ENCODE measurements at regions not wholly inside any gene's neighbourhood (a gene's known extent, or its start where the extent isn't known, plus 50 kb on each side); places are given as distances from the start of the nearest gene placed in this dataset.

- CTCF ChIA-PET (ENCODE audit: low intra/inter-chr PET ratio, low total read pairs), result no interaction called here
- BruUV-seq (replicated peaks), result no TSS peak
These were observed 65.7 kb downstream of the UNC5CL start for GRCh38 chr6:40973304-40973703.

More at GRCh38 chr6:40973304-40973703, 65.7 kb downstream of the UNC5CL start:
- no peaks in the 10 kb centered on the region for H4K20me1 ChIP-seq (ENCODE audit: insufficient read depth, low read length)
- no peak overlapping the region for H3K4me2 ChIP-seq (ENCODE audit: low read depth, low read length)
- no peaks in the 10 kb centered on the region for H3K79me2 ChIP-seq (ENCODE audit: insufficient read depth, low read length)
- no peak overlapping the region for H3K27ac ChIP-seq (ENCODE audit: extremely low read length, insufficient read depth, low read length)
- TF ChIP-seq ZNF232 (CRISPR knock-in tag; IDR thresholded peaks at IDR 0.05; ENCODE audit: borderline replicate concordance), result no peak
- no peak for TF ChIP-seq EP300 (IDR thresholded peaks at IDR 0.05; ENCODE audit: low read depth in 2 of 2, low read length in 2 of 2)
- TF ChIP-seq EP300 (CRISPR knock-in tag; IDR thresholded peaks at IDR 0.05; ENCODE audit: borderline replicate concordance), result no peak
- no peak for TF ChIP-seq RNF2 (conservative IDR thresholded peaks at IDR 0.05; ENCODE audit: low read depth)
- TF ChIP-seq, protein P1, sequence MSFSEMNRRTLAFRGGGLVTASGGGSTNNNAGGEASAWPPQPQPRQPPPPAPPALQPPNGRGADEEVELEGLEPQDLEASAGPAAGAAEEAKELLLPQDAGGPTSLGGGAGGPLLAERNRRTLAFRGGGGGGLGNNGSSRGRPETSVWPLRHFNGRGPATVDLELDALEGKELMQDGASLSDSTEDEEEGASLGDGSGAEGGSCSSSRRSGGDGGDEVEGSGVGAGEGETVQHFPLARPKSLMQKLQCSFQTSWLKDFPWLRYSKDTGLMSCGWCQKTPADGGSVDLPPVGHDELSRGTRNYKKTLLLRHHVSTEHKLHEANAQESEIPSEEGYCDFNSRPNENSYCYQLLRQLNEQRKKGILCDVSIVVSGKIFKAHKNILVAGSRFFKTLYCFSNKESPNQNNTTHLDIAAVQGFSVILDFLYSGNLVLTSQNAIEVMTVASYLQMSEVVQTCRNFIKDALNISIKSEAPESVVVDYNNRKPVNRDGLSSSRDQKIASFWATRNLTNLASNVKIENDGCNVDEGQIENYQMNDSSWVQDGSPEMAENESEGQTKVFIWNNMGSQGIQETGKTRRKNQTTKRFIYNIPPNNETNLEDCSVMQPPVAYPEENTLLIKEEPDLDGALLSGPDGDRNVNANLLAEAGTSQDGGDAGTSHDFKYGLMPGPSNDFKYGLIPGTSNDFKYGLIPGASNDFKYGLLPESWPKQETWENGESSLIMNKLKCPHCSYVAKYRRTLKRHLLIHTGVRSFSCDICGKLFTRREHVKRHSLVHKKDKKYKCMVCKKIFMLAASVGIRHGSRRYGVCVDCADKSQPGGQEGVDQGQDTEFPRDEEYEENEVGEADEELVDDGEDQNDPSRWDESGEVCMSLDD (CRISPR knock-in tag; IDR thresholded peaks at IDR 0.05; ENCODE audit: borderline replicate concordance), result no peak
- TF ChIP-seq EED (CRISPR knock-in tag; IDR thresholded peaks at IDR 0.05), result no peak
- TF ChIP-seq POGZ (CRISPR knock-in tag; IDR thresholded peaks at IDR 0.05), result no peak
- no peak for TF ChIP-seq RBM39 (IDR thresholded peaks at IDR 0.05; ENCODE audit: low read depth, low read length, poor library complexity, severe bottlenecking)
- TF ChIP-seq, protein P2, sequence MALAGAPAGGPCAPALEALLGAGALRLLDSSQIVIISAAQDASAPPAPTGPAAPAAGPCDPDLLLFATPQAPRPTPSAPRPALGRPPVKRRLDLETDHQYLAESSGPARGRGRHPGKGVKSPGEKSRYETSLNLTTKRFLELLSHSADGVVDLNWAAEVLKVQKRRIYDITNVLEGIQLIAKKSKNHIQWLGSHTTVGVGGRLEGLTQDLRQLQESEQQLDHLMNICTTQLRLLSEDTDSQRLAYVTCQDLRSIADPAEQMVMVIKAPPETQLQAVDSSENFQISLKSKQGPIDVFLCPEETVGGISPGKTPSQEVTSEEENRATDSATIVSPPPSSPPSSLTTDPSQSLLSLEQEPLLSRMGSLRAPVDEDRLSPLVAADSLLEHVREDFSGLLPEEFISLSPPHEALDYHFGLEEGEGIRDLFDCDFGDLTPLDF (CRISPR knock-in tag; IDR thresholded peaks at IDR 0.05), result no peak
- TF ChIP-seq, protein P3, sequence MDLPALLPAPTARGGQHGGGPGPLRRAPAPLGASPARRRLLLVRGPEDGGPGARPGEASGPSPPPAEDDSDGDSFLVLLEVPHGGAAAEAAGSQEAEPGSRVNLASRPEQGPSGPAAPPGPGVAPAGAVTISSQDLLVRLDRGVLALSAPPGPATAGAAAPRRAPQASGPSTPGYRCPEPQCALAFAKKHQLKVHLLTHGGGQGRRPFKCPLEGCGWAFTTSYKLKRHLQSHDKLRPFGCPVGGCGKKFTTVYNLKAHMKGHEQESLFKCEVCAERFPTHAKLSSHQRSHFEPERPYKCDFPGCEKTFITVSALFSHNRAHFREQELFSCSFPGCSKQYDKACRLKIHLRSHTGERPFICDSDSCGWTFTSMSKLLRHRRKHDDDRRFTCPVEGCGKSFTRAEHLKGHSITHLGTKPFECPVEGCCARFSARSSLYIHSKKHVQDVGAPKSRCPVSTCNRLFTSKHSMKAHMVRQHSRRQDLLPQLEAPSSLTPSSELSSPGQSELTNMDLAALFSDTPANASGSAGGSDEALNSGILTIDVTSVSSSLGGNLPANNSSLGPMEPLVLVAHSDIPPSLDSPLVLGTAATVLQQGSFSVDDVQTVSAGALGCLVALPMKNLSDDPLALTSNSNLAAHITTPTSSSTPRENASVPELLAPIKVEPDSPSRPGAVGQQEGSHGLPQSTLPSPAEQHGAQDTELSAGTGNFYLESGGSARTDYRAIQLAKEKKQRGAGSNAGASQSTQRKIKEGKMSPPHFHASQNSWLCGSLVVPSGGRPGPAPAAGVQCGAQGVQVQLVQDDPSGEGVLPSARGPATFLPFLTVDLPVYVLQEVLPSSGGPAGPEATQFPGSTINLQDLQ (CRISPR knock-in tag; IDR thresholded peaks at IDR 0.05), result no peak
- TF ChIP-seq, protein P4, sequence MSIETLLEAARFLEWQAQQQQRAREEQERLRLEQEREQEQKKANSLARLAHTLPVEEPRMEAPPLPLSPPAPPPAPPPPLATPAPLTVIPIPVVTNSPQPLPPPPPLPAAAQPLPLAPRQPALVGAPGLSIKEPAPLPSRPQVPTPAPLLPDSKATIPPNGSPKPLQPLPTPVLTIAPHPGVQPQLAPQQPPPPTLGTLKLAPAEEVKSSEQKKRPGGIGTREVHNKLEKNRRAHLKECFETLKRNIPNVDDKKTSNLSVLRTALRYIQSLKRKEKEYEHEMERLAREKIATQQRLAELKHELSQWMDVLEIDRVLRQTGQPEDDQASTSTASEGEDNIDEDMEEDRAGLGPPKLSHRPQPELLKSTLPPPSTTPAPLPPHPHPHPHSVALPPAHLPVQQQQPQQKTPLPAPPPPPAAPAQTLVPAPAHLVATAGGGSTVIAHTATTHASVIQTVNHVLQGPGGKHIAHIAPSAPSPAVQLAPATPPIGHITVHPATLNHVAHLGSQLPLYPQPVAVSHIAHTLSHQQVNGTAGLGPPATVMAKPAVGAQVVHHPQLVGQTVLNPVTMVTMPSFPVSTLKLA (IDR thresholded peaks at IDR 0.05), result peak; percentile 92
- 0 out of 2 replicates have a peak, but pooled peaks have one; percentile 1 for TF ChIP-seq KLF6 (CRISPR knock-in tag; IDR thresholded peaks at IDR 0.05)
- no peak for TF ChIP-seq SP140L (CRISPR knock-in tag; IDR thresholded peaks at IDR 0.05; ENCODE audit: borderline replicate concordance)
- no peak for TF ChIP-seq SIX1 (CRISPR knock-in tag; IDR thresholded peaks at IDR 0.05; ENCODE audit: borderline replicate concordance)
- no peak for TF ChIP-seq PRMT3 (CRISPR knock-in tag; IDR thresholded peaks at IDR 0.05; ENCODE audit: borderline replicate concordance, low read depth)
- TF ChIP-seq PITX1 (CRISPR knock-in tag; IDR thresholded peaks at IDR 0.05), result no peak
- no peak for TF ChIP-seq RORA (CRISPR knock-in tag; IDR thresholded peaks at IDR 0.05)
- no peak for TF ChIP-seq ZNF160 (CRISPR knock-in tag; IDR thresholded peaks at IDR 0.05)
- H3K4me3 ChIP-seq (replicated peaks in 1 of 3; ENCODE audit: insufficient read depth in 1 of 3, low read depth in 2 of 3, low read length in 3 of 3), result no peak overlapping the region
- H2AFZ ChIP-seq (ENCODE audit: low read length), result no peak overlapping the region
- no peaks in the 10 kb centered on the region for H3K36me3 ChIP-seq (replicated peaks in 1 of 2; ENCODE audit: control insufficient read depth in 1 of 2, insufficient read depth in 2 of 2, low read length in 2 of 2)
- no peak overlapping the region for H3K9ac ChIP-seq (ENCODE audit: insufficient read depth, low read depth, low read length)
- ATAC-seq (no peak), DNase-seq (ENCODE audit: low spot score) (no peak), FAIRE-seq (no peak)
- 43% methylated on average over 4 of the region's 4 CpGs for WGBS (ENCODE audit: low lambda C conversion rate)
- in situ Hi-C loops (cut with HindIII; ENCODE audit: extremely low pct_ligation_motif_present, low pct_unique_long_range_greater_than_20kb), result no loop called here
- H3K4me1 ChIP-seq (ENCODE audit: insufficient read depth, low read length), result peaks cover 32% of the 10 kb centered on the region
- intact Hi-C loops (cut with micrococcal nuclease; ENCODE audit: unreplicated experiment), result no loop called here
- no peaks in the 10 kb centered on the region for H3K9me3 ChIP-seq (ENCODE audit: low read length)
- H3K27me3 ChIP-seq (ENCODE audit: control insufficient read depth in 1 of 2, insufficient read depth in 2 of 2, low read length in 2 of 2), result no peaks in the 10 kb centered on the region
- POLR2A ChIA-PET, result interaction anchor here (0.7 to 1.8 kb wide), 5 partner anchors 15 to 99 kb away, joined by 3 to 9 read pairs (median 3); partner anchors contain the start of genes NFYA and OARD1
